ENCODE measurements at regions not wholly inside any gene's neighbourhood (a gene's known extent, or its start where the extent isn't known, plus 50 kb on each side); places are given as distances from the start of the nearest gene placed in this dataset.

- TF ChIP-seq REST (IDR thresholded peaks at IDR 0.05) (no peak), RAD21 (IDR thresholded peaks at IDR 0.05) (no peak), EGR1 (IDR thresholded peaks at IDR 0.05; ENCODE audit: low read depth in 2 of 2) (no peak), ATF3 (IDR thresholded peaks at IDR 0.05) (no peak), JUND (IDR thresholded peaks at IDR 0.05) (no peak), FOXA1 (IDR thresholded peaks at IDR 0.05) (no peak), RXRA (IDR thresholded peaks at IDR 0.05) (no peak)
- Histone ChIP-seq H3K4me3 (ENCODE audit: low read depth in 1 of 3, low read length in 3 of 3) (no peak overlapping the region), H3K9me3 (ENCODE audit: control insufficient read depth in 4 of 4, low read length in 3 of 4) (no peaks in the 10 kb centered on the region), H3K27ac (ENCODE audit: low read depth in 1 of 2, low read length in 2 of 2) (no peak overlapping the region), H3K4me1 (ENCODE audit: control insufficient read depth in 4 of 4, insufficient read depth in 4 of 4, low read length in 3 of 4) (no peaks in the 10 kb centered on the region), H3K27me3 (ENCODE audit: control insufficient read depth in 4 of 4, insufficient read depth in 4 of 4, low read length in 3 of 4) (no peaks in the 10 kb centered on the region), H3K9ac (ENCODE audit: low read depth in 1 of 2, low read length in 2 of 2) (no peak overlapping the region), H3K36me3 (ENCODE audit: control insufficient read depth in 4 of 4, insufficient read depth in 3 of 4, low read depth in 1 of 4, low read length in 3 of 4) (no peaks in the 10 kb centered on the region)
- no peak for DNase-seq (ENCODE audit: low spot score)
- WGBS, result 94% methylated on average over 5 of the region's 5 CpGs
Measured at GRCh38 chr11:119800619-119801018, 71.6 kb upstream of the NECTIN1 start.

- Histone ChIP-seq H3K4me1 (ENCODE audit: control insufficient read depth in 4 of 4, insufficient read depth in 4 of 4, low read length in 3 of 4) (no peaks in the 10 kb centered on the region), H3K36me3 (ENCODE audit: control insufficient read depth in 4 of 4, insufficient read depth in 3 of 4, low read depth in 1 of 4, low read length in 3 of 4) (no peaks in the 10 kb centered on the region), H3K27me3 (ENCODE audit: control insufficient read depth in 4 of 4, insufficient read depth in 4 of 4, low read length in 3 of 4) (no peaks in the 10 kb centered on the region), H3K4me3 (ENCODE audit: low read depth in 1 of 3, low read length in 3 of 3) (no peak overlapping the region), H3K27ac (ENCODE audit: low read depth in 1 of 2, low read length in 2 of 2) (no peak overlapping the region), H3K9ac (ENCODE audit: low read depth in 1 of 2, low read length in 2 of 2) (no peak overlapping the region), H3K9me3 (ENCODE audit: control insufficient read depth in 4 of 4, low read length in 3 of 4) (no peaks in the 10 kb centered on the region)
- 94% methylated on average over 2 of the region's 2 CpGs for WGBS
- no peak for DNase-seq (ENCODE audit: low spot score)
- TF ChIP-seq FOXA1 (IDR thresholded peaks at IDR 0.05) (no peak), TAF1 (conservative IDR thresholded peaks at IDR 0.05) (no peak), RXRA (IDR thresholded peaks at IDR 0.05) (no peak)
Measured at GRCh38 chr11:119800171-119800570, 71.2 kb upstream of the NECTIN1 start.

GRCh38 chr11:119798656-119799055 lies 69.7 kb upstream of the NECTIN1 start:
- 82% methylated on average over 3 of the region's 3 CpGs for WGBS
- TF ChIP-seq TAF1 (conservative IDR thresholded peaks at IDR 0.05) (no peak), GABPA (IDR thresholded peaks at IDR 0.05 in 1 of 2, conservative IDR thresholded peaks at IDR 0.05 in 1 of 2) (no peak), MAX (IDR thresholded peaks at IDR 0.05) (no peak), EGR1 (IDR thresholded peaks at IDR 0.05; ENCODE audit: low read depth in 2 of 2) (no peak), FOXA2 (IDR thresholded peaks at IDR 0.05) (no peak), RAD21 (IDR thresholded peaks at IDR 0.05) (no peak), HNF4A (conservative IDR thresholded peaks at IDR 0.05) (no peak), REST (IDR thresholded peaks at IDR 0.05) (no peak), RXRA (IDR thresholded peaks at IDR 0.05) (no peak), NR2F2 (IDR thresholded peaks at IDR 0.05) (no peak), FOXA1 (IDR thresholded peaks at IDR 0.05) (no peak), ATF3 (IDR thresholded peaks at IDR 0.05) (no peak), SP1 (IDR thresholded peaks at IDR 0.05) (no peak), HNF4G (IDR thresholded peaks at IDR 0.05) (no peak), CTCF (IDR thresholded peaks at IDR 0.05; ENCODE audit: low read depth, low read length, missing input control) (no peak)

More at GRCh38 chr11:119798656-119799055, 69.7 kb upstream of the NECTIN1 start:
- Histone ChIP-seq H3K4me1 (ENCODE audit: control insufficient read depth in 4 of 4, insufficient read depth in 4 of 4, low read length in 3 of 4) (no peaks in the 10 kb centered on the region), H3K27me3 (ENCODE audit: control insufficient read depth in 4 of 4, insufficient read depth in 4 of 4, low read length in 3 of 4) (no peaks in the 10 kb centered on the region), H3K9ac (ENCODE audit: low read depth in 1 of 2, low read length in 2 of 2) (no peak overlapping the region), H3K36me3 (ENCODE audit: control insufficient read depth in 4 of 4, insufficient read depth in 3 of 4, low read depth in 1 of 4, low read length in 3 of 4) (no peaks in the 10 kb centered on the region), H3K27ac (ENCODE audit: low read depth in 1 of 2, low read length in 2 of 2) (no peak overlapping the region), H3K9me3 (ENCODE audit: control insufficient read depth in 4 of 4, low read length in 3 of 4) (no peaks in the 10 kb centered on the region), H3K4me3 (ENCODE audit: low read depth in 1 of 3, low read length in 3 of 3) (no peak overlapping the region)
- no peak for DNase-seq (ENCODE audit: low spot score)

Data from liver (tissue), 8 donors.